HepG2 (cell line): ENCODE measurements at regions not wholly inside any gene's neighbourhood (a gene's known extent, or its start where the extent isn't known, plus 50 kb on each side); places are given as distances from the start of the nearest gene placed in this dataset.

Experiments used
- ATAC-seq: fragments of 200-7000 bp; cut with Tn5 transposase; 3 replicates; pipeline ENCODE4 v1.9.1; 2020; ENCODE audit warnings: mild to moderate bottlenecking, moderate library complexity
- BruUV-seq: library from RNA; stranded (reverse); fragments of 400-500 nt; replicated peaks from 2 replicates; lab custom pipeline; 2021; lab: Mats Ljungman, UMichigan
- CTCF ChIA-PET: fragments of 300-600 bp; formaldehyde crosslinking; extraction: SDS; loops from one replicate; lab custom pipeline; 2021; ENCODE audit warnings: low total read pairs, inconsistent platforms, low intra/inter-chr PET ratio; lab: Yijun Ruan, JAX
- POLR2A ChIA-PET: fragments of 350-600 bp; sonication (Branson Sonifier 250); formaldehyde crosslinking; loops from one replicate; lab custom pipeline; 2020; ENCODE audit warnings: antibody characterized with exemption, inconsistent platforms; lab: Yijun Ruan, JAX
- DNase-seq: peaks from one replicate; pipeline ENCODE4 v3.0.0-alpha.2; 2015; ENCODE audit warnings: low spot score
- FAIRE-seq: peaks from 3 replicates; lab custom pipeline; 2011; peaks lifted over from hg19 to GRCh38; lab: Jason Lieb, UNC
- H2AFZ ChIP-seq: one replicate; pipeline ENCODE4 v1.6.1; 2011; ENCODE audit warnings: low read length, inconsistent platforms
- H3K27ac ChIP-seq: fragments of 300-600 bp; 3 replicates; pipeline ENCODE4 v1.8.0; 2011; ENCODE audit warnings: mixed run types, mild to moderate bottlenecking, mixed read lengths, low read length, inconsistent platforms; ENCODE audit not compliant: insufficient read depth; ENCODE audit errors: extremely low read length
- H3K27me3 ChIP-seq, 2 experiments: fragments of 200-600 bp in 1 of 2; 2 replicates in 1 of 2; 3 replicates in 1 of 2; pipeline versions ENCODE4 v1.6.0 to v1.8.0; 2011; ENCODE audit warnings: low read length in 2 of 2, mild to moderate bottlenecking in 2 of 2, moderate library complexity in 2 of 2, inconsistent platforms in 1 of 2; ENCODE audit not compliant: insufficient read depth in 2 of 2, control insufficient read depth in 1 of 2
- H3K36me3 ChIP-seq, 2 experiments: fragments of 200-600 bp in 1 of 2; replicated peaks in 1 of 2; 2 replicates in 1 of 2; 3 replicates in 1 of 2; pipeline versions ENCODE4 v1.5.1 to v1.8.0; 2011; ENCODE audit warnings: low read length in 2 of 2, inconsistent platforms in 1 of 2; ENCODE audit not compliant: insufficient read depth in 2 of 2, control insufficient read depth in 1 of 2
- H3K4me1 ChIP-seq: 2 replicates; pipeline ENCODE4 v1.5.1; 2012; ENCODE audit warnings: low read length, inconsistent platforms; ENCODE audit not compliant: insufficient read depth
- H3K4me2 ChIP-seq: 2 replicates; pipeline ENCODE4 v1.6.0; 2011; ENCODE audit warnings: low read depth, low read length, inconsistent platforms
- H3K4me3 ChIP-seq, 3 experiments: fragments of 200-600 bp in 1 of 3; sonication (generic), shearing (Covaris generic) in 1 of 3; replicated peaks in 1 of 3; 2 replicates each; pipeline ENCODE4 v1.5.1; 2011 to 2016; ENCODE audit warnings: low read length in 3 of 3, inconsistent platforms in 2 of 3, low read depth in 2 of 3, mild to moderate bottlenecking in 2 of 3, control low read depth in 1 of 3, mixed read lengths in 1 of 3; ENCODE audit not compliant: insufficient read depth in 1 of 3
- H3K79me2 ChIP-seq: one replicate; pipeline ENCODE4 v1.6.1; 2011; ENCODE audit warnings: low read length, inconsistent platforms; ENCODE audit not compliant: insufficient read depth
- H3K9ac ChIP-seq: 2 replicates; pipeline ENCODE4 v1.6.0; 2011; ENCODE audit warnings: mild to moderate bottlenecking, low read depth, low read length, inconsistent platforms; ENCODE audit not compliant: insufficient read depth
- H3K9me3 ChIP-seq: 2 replicates; pipeline ENCODE4 v1.5.1; 2012; ENCODE audit warnings: mild to moderate bottlenecking, low read length
- H4K20me1 ChIP-seq: 2 replicates; pipeline ENCODE4 v1.6.0; 2011; ENCODE audit warnings: inconsistent platforms, mild to moderate bottlenecking, low read length, moderate library complexity; ENCODE audit not compliant: insufficient read depth
- DNMT1 ChIP-seq: sonication (generic); formaldehyde crosslinking; IDR thresholded peaks from 2 replicates; pipeline ENCODE4 v1.5.1; 2020; ENCODE audit warnings: mild to moderate bottlenecking, missing genetic modification reagents
- FOSL2 ChIP-seq: sonication (generic); formaldehyde crosslinking; IDR thresholded peaks from 2 replicates; pipeline ENCODE4 v1.4.0; 2020; ENCODE audit warnings: missing genetic modification reagents
- HOXA7 ChIP-seq: sonication (generic); formaldehyde crosslinking; IDR thresholded peaks from 2 replicates; pipeline ENCODE4 v1.8.1; 2022; ENCODE audit warnings: mild to moderate bottlenecking, missing genetic modification reagents, moderate library complexity
- JUN ChIP-seq: sonication (generic); formaldehyde crosslinking; IDR thresholded peaks from 2 replicates; pipeline ENCODE4 v1.4.0; 2020; ENCODE audit warnings: mild to moderate bottlenecking, missing genetic modification reagents
- MEF2D ChIP-seq: sonication (generic); formaldehyde crosslinking; IDR thresholded peaks from 2 replicates; pipeline ENCODE4 v1.5.1; 2020; ENCODE audit warnings: mild to moderate bottlenecking, missing genetic modification reagents
- PHF8 ChIP-seq: sonication (generic); formaldehyde crosslinking; IDR thresholded peaks from 2 replicates; pipeline ENCODE4 v1.5.0; 2020; ENCODE audit warnings: missing genetic modification reagents
- TSC22D2 ChIP-seq: sonication (generic); formaldehyde crosslinking; IDR thresholded peaks from 2 replicates; pipeline ENCODE4 v1.5.1; 2020; ENCODE audit warnings: missing genetic modification reagents, mild to moderate bottlenecking, borderline replicate concordance
- ZNF333 ChIP-seq: sonication (generic); formaldehyde crosslinking; IDR thresholded peaks from 2 replicates; pipeline ENCODE4 v1.4.0; 2020; ENCODE audit warnings: mild to moderate bottlenecking, missing genetic modification reagents, borderline replicate concordance
- WGBS: methylation state at CpG from one replicate; pipeline ENCODE4 v1.1.6; 2017; ENCODE audit warnings: low lambda C conversion rate; 5-methylcytosine and 5-hydroxymethylcytosine counted together
- in situ Hi-C: cut with HindIII; loops from 2 replicates; pipeline ENCODE4 v1.10.0; 2017; ENCODE audit warnings: low pct_unique_long_range_greater_than_20kb; ENCODE audit not compliant: extremely low pct_ligation_motif_present
- intact Hi-C: fragments of 100-400 bp; cut with micrococcal nuclease; formaldehyde crosslinking; loops from one replicate; pipeline ENCODE4 v1.10.0; 2022; ENCODE audit not compliant: unreplicated experiment
- TF ChIP-seq, protein P1 (sequence below): sonication (generic); formaldehyde crosslinking; IDR thresholded peaks from 2 replicates; pipeline ENCODE4 v1.5.0; 2020; ENCODE audit warnings: missing genetic modification reagents
- TF ChIP-seq, protein P2 (sequence below): sonication (generic); formaldehyde crosslinking; conservative IDR thresholded peaks from 2 replicates; pipeline ENCODE4 v1.4.0; 2020; ENCODE audit warnings: mild to moderate bottlenecking, missing genetic modification reagents, moderate library complexity

DNA sequence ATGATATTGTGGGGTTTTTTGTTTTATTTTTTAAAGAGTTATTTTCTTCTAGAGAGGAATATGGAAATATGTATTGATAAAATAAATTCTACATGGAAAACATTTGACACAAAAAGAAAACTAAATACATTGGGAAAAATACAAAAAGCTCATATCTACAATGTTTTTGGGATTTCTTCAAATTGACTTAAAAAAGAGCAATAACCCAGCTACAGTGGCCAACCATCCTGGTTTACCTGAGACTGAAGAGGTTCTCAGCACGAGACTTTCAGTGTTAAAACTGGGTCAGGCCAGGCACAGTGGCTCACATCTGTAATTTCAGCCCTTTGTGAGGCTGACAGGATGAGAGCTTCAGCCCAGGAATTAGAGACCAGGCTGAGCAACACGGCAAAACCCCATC is 56.7 kb upstream of the MYCN start:
- no peaks in the 10 kb centered on the region for H3K27me3 ChIP-seq
- no peak overlapping the region for H3K4me3 ChIP-seq
- no peak overlapping the region for H3K9ac ChIP-seq
- no peaks in the 10 kb centered on the region for H3K4me1 ChIP-seq
- FAIRE-seq (no peak), DNase-seq (no peak), ATAC-seq (no peak)
- no peaks in the 10 kb centered on the region for H3K36me3 ChIP-seq
- H4K20me1 ChIP-seq: no peaks in the 10 kb centered on the region
- no peak overlapping the region for H3K4me2 ChIP-seq
- H3K27ac ChIP-seq: no peak overlapping the region
- 6% methylated on average over 2 of the region's 2 CpGs for WGBS
- TF ChIP-seq DNMT1 (CRISPR knock-in tag) (no peak), ZNF333 (CRISPR knock-in tag) (no peak), TSC22D2 (CRISPR knock-in tag) (no peak), MEF2D (CRISPR knock-in tag) (no peak), HOXA7 (CRISPR knock-in tag) (no peak), PHF8 (CRISPR knock-in tag) (no peak), JUN (CRISPR knock-in tag) (no peak), FOSL2 (CRISPR knock-in tag) (no peak)
- TF ChIP-seq, protein P1, sequence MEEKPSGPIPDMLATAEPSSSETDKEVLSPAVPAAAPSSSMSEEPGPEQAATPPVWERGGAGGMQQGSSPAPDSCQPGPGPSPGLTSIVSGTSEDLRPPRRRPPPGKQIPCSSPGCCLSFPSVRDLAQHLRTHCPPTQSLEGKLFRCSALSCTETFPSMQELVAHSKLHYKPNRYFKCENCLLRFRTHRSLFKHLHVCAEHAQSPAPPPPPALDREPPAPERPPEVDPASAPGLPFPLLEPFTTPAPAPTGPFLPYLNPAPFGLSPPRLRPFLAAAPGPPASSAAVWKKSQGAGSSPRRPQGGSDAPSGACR: no peak
- TF ChIP-seq, protein P2, sequence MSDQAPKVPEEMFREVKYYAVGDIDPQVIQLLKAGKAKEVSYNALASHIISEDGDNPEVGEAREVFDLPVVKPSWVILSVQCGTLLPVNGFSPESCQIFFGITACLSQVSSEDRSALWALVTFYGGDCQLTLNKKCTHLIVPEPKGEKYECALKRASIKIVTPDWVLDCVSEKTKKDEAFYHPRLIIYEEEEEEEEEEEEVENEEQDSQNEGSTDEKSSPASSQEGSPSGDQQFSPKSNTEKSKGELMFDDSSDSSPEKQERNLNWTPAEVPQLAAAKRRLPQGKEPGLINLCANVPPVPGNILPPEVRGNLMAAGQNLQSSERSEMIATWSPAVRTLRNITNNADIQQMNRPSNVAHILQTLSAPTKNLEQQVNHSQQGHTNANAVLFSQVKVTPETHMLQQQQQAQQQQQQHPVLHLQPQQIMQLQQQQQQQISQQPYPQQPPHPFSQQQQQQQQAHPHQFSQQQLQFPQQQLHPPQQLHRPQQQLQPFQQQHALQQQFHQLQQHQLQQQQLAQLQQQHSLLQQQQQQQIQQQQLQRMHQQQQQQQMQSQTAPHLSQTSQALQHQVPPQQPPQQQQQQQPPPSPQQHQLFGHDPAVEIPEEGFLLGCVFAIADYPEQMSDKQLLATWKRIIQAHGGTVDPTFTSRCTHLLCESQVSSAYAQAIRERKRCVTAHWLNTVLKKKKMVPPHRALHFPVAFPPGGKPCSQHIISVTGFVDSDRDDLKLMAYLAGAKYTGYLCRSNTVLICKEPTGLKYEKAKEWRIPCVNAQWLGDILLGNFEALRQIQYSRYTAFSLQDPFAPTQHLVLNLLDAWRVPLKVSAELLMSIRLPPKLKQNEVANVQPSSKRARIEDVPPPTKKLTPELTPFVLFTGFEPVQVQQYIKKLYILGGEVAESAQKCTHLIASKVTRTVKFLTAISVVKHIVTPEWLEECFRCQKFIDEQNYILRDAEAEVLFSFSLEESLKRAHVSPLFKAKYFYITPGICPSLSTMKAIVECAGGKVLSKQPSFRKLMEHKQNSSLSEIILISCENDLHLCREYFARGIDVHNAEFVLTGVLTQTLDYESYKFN (CRISPR knock-in tag): no peak
- no peak overlapping the region for H2AFZ ChIP-seq
- intact Hi-C loops (no loop called here), in situ Hi-C loops (no loop called here)
- no peaks in the 10 kb centered on the region for H3K9me3 ChIP-seq
- no TSS peak for BruUV-seq
- H3K79me2 ChIP-seq: no peaks in the 10 kb centered on the region
- ChIA-PET POLR2A (no interaction called here), CTCF (no interaction called here)
